CD4-positive, alpha-beta T cell treated with Interleukin-10 for 1 hour (primary cell): ENCODE measurements at regions not wholly inside any gene's neighbourhood (a gene's known extent, or its start where the extent isn't known, plus 50 kb on each side); places are given as distances from the start of the nearest gene placed in this dataset.

Source experiments
- DNase-seq: peaks from one replicate; pipeline ENCODE4 v3.0.0-alpha.2; 2020

GRCh38 chr4:100841911-100842310, 324.1 kb upstream of the EMCN start:
- DNase-seq: no peak

- no peak for DNase-seq
Observed at GRCh38 chr4:100839712-100840111, 321.9 kb upstream of the EMCN start.

GRCh38 chr4:100838286-100838685, 320.5 kb upstream of the EMCN start:
- no peak for DNase-seq

GRCh38 chr4:100836929-100837328, 319.1 kb upstream of the EMCN start:
- no peak for DNase-seq

- no peak for DNase-seq
Observed at GRCh38 chr4:100834616-100835015, 316.8 kb upstream of the EMCN start.

- no peak for DNase-seq
Observed at GRCh38 chr4:100833906-100834305, 316.1 kb upstream of the EMCN start.

- DNase-seq: no peak
Observed at GRCh38 chr4:100828986-100829685, 311.3 kb upstream of the EMCN start.

GRCh38 chr4:100828364-100828763, 310.5 kb upstream of the EMCN start:
- no peak for DNase-seq

GRCh38 chr4:100827756-100828155, 309.9 kb upstream of the EMCN start:
- no peak for DNase-seq

- no peak for DNase-seq
Observed at GRCh38 chr4:100826808-100827548, 309.2 kb upstream of the EMCN start.

GRCh38 chr4:100826067-100826466, 308.2 kb upstream of the EMCN start:
- no peak for DNase-seq

GRCh38 chr4:100823993-100824323, 306.1 kb upstream of the EMCN start:
- DNase-seq: no peak

GRCh38 chr4:100823066-100823992, 305.5 kb upstream of the EMCN start:
- no peak for DNase-seq

- DNase-seq: no peak
Observed at GRCh38 chr4:100820249-100820648, 302.4 kb upstream of the EMCN start.

GRCh38 chr4:100819505-100819904, 301.7 kb upstream of the EMCN start:
- no peak for DNase-seq

- no peak for DNase-seq
Observed at GRCh38 chr4:100816436-100817045, 298.7 kb upstream of the EMCN start.

GRCh38 chr4:100811046-100811445, 293.2 kb upstream of the EMCN start:
- DNase-seq: no peak

- DNase-seq: no peak
Observed at GRCh38 chr4:100809506-100809905, 291.7 kb upstream of the EMCN start.

- no peak for DNase-seq
Observed at GRCh38 chr4:100806988-100807387, 289.2 kb upstream of the EMCN start.

- DNase-seq: no peak
Observed at GRCh38 chr4:100805538-100805937, 287.7 kb upstream of the EMCN start.

GRCh38 chr4:100804576-100805360, 286.9 kb upstream of the EMCN start:
- DNase-seq: no peak

- DNase-seq: no peak
Observed at GRCh38 chr4:100803751-100804150, 285.9 kb upstream of the EMCN start.
